Right hindlimb (tissue), 1 donor: ENCODE measurements at regions not wholly inside any gene's neighbourhood (a gene's known extent, or its start where the extent isn't known, plus 50 kb on each side); places are given as distances from the start of the nearest gene placed in this dataset.
"Not testable (repeated sequence)": the region's sequence is repeated elsewhere in the genome, so short reads cannot be mapped to it uniquely, and the experiment has no call there.

Experiments used
- DNase-seq: peaks from one replicate; pipeline ENCODE4 v3.0.0-alpha.2; 2018

- DNase-seq: not testable (repeated sequence)
Measured at GRCh38 chr6:74474046-74474445, 731.8 kb downstream of the COL12A1 start.

- DNase-seq: not testable (repeated sequence)
Measured at GRCh38 chr6:74468552-74468951, 737.3 kb downstream of the COL12A1 start.

DNA sequence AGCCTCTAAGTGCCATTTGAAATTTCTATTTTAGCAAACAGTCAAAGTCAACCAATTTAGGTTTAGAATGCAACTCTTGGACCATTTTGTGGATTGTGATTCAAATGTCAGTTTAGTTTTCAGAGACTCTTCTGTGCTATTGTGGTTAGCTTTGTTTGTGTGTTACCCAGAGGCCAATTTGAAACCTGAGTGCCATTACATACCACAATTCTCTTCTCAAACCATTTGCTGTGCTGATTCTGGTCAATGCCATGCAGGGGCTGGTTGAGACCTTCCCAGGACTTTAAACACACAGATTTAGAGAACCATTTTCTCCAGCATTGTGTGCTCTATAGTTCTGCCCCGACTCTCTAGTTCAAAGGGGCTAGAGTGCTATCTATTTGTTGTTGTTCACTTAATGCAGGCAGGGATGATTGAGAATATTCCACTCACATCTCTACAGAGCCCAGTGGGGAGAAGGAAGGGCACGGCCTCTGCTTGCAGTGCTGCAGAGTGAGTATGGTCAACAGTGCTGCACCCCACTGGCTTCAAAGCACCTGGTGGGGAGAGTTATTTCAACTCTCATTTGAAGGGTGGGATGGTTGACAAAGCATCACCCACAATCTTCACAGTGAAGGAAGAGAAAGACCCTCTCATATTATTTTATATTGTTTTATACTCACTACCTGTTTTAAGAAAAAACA is 738.2 kb downstream of the COL12A1 start:
- no peak for DNase-seq

DNA sequence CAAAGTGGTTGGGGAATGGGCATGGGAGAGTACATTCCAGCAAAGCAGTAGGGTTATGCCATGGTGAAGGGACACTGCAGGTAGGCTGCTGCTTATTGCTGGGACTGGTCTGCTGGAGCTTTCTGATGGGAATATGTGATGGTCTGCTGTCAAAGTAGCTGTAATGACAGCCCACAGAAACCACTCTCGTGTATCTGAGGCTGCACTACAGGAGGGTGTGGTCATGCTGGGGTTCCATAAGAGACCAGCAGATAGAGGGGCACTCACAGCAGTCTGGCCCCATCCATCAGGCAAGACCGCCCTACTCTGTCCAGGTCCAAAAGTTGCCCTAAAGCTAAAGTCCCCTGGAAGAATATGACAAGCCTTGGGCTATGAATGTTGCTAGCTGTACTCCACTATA is 739.3 kb downstream of the COL12A1 start:
- no peak for DNase-seq

DNA sequence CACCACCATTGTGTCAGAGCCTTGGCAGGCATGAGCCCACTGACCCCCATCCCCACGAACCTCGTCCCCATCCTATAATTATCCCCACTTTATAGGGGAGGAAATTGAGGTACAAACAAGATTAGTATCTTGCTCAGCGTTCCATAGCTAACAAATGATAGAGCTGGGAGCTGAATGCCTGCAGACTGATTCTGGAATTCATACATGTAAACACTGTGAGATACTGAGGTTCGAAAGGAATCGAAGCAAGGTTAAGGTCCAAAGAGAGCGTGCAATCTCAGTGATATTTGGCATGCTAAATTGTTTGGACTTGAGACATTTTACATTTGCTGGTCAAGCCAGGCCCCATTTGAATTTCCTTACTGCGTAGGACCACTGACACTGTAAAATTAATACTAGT is 746.6 kb downstream of the COL12A1 start:
- no peak for DNase-seq

DNA sequence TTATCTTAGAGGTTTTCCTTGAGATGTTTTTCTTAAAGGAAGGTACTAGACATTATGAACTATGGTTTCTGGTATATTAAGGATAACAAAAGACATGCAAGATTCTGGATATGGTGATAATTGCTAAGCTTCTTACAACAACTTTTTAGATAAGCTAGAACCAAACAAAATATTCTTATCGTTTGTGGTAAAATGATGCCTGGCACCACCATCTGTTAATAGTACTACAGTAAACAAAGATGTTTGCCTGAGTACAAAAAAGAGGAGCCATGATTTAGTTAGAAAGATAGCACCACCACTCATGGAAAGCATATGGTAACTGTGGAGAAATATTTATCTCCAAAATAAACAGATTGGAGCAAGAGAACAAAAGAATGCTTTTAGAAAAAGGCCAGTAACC is 747.3 kb downstream of the COL12A1 start:
- DNase-seq: no peak

DNA sequence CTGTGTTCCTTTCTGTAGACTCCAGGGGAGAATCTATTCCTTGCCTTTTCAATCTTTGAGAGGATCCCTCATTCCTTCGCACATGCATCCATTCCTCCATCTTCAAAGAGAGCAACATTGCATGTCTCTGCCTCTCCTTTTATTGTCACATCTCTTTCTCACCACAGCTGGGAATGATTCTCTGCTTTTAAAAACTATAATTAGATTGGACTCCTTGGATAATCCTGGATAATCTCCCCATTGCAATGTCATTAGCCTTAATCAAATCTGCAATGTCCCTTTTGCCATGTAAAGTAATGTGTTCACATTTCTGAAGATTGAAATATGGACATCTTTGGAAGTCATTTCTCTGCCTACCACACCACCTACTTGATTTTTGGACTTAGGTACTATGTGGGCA is 750.1 kb downstream of the COL12A1 start:
- no peak for DNase-seq

DNA sequence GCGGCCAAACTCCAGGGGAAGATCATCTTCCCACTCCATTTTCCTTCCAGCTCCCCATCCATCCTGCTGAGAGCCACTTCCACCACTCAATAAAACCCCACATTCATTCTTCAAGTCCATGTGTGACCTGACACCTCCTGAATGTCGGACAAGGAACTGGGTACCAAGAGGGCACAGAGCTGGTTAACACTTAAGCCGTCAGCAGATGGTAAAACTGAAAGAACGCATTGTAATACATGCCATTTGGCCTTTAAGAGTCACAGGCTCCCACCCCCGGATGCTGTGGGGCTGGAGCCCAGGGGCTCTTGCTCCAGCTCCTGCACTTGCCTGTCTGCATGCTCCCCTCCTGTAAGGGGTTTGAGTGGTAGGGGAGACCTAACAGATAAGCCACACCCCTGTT is 753.9 kb downstream of the COL12A1 start:
- no peak for DNase-seq

- DNase-seq: no peak
Measured at GRCh38 chr6:74448850-74449249, 752.8 kb downstream of the CD109 start.

DNA sequence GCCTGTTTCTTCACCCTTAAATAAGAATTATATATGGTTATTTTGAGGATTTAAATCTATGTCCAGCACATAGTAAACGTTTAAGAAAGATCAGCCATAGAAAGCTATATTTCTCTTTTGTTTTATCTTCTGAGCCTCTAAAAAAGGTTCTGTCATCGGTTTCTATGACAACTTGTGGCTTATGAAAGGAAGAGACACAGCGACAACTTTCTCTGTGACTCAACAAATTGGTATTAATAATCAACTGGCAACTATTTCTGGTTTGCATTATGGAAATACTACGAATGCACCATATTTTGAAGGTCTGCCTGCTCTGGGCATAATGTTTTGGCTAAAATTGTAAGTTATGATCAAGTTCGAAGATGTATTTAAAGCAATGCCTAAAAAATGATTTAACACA is 751.0 kb downstream of the CD109 start:
- DNase-seq: no peak

- DNase-seq: peak; percentile 30
Measured at GRCh38 chr6:74439123-74439811, 743.3 kb downstream of the CD109 start.

DNA sequence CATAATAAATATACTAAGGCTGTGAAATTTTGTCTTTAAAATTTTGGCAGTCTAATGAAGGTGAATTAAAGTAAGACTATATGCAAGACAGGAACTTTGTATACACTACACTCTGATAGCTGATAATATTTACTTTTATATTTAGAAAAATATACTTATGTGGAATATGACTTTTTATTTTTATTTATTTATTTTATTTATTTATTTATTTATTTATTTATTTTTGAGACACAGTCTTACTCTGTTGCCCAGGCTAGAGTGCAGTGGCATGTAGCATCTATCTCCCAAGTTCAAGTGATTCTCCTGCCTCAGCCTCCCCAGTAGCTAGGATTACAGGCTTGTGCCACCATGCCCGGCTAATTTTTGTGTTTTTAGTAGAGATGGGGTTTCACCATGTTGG is 742.4 kb downstream of the CD109 start:
- DNase-seq: not testable (repeated sequence)

- DNase-seq: peak; percentile 44
Measured at GRCh38 chr6:74434171-74434570, 738.2 kb downstream of the CD109 start.

- DNase-seq: no peak
Measured at GRCh38 chr6:74431873-74432580, 736.0 kb downstream of the CD109 start.

- no peak for DNase-seq
Measured at GRCh38 chr6:74420221-74420620, 724.2 kb downstream of the CD109 start.

- DNase-seq: no peak
Measured at GRCh38 chr6:74415056-74415455, 719.1 kb downstream of the CD109 start.

GRCh38 chr6:74410630-74411029 is 714.6 kb downstream of the CD109 start:
- DNase-seq: no peak

- no peak for DNase-seq
Measured at GRCh38 chr6:74409447-74409846, 713.4 kb downstream of the CD109 start.

- no peak for DNase-seq
Measured at GRCh38 chr6:74408844-74409243, 712.8 kb downstream of the CD109 start.

- no peak for DNase-seq
Measured at GRCh38 chr6:74404366-74404765, 708.4 kb downstream of the CD109 start.

GRCh38 chr6:74402781-74403180 is 706.8 kb downstream of the CD109 start:
- DNase-seq: no peak

- DNase-seq: not testable (repeated sequence)
Measured at GRCh38 chr6:74378437-74378836, 682.4 kb downstream of the CD109 start.

DNA sequence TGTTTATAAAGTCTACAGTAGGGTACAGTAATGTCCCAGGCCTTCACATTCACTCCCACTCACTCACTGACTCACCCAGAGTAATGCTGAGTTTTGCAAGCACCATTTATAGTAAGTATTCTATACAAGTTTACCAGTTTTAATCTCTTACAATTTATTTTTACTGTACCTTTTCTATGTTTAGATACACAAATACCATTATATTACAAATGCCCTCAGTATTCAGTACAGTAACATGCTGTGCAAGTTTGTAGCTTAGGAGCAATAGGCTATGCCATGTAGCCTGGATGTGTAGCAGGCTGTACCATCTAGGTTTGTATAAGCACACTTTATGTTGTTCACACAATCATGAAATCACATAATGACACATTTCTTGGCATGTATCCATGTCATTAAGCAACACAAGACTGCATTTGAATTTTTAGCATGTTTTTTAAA is 673.6 kb downstream of the CD109 start:
- no peak for DNase-seq

DNA sequence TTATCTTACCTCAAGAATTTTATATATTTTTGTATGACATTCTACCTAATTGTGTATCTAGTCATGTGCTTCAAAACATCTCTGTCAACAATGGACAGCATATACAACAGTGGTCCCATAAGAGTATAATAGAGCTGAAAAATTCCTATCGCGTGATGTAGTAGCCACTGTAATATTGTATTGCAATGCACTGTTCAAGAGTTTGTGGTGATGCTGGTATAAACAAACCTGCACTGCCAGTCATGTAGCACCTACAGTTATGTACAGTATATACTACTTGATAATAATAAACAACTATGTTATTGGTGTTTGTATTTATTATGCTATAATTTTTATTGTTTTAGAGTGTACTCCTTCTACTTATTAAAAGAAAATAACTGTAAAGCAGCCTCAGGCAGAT is 672.7 kb downstream of the CD109 start:
- no peak for DNase-seq
